HG02610 (cell line): ENCODE measurements at regions not wholly inside any gene's neighbourhood (a gene's known extent, or its start where the extent isn't known, plus 50 kb on each side); places are given as distances from the start of the nearest gene placed in this dataset.
"Not testable (repeated sequence)": the region's sequence is repeated elsewhere in the genome, so short reads cannot be mapped to it uniquely, and the experiment has no call there.

Experiments
- ATAC-seq: cut with Tn5 transposase; IDR thresholded peaks from one replicate; pipeline ENCODE4 v1.9.1; 2021; ENCODE audit warnings: mild to moderate bottlenecking, moderate library complexity; ENCODE audit not compliant: unreplicated experiment

DNA sequence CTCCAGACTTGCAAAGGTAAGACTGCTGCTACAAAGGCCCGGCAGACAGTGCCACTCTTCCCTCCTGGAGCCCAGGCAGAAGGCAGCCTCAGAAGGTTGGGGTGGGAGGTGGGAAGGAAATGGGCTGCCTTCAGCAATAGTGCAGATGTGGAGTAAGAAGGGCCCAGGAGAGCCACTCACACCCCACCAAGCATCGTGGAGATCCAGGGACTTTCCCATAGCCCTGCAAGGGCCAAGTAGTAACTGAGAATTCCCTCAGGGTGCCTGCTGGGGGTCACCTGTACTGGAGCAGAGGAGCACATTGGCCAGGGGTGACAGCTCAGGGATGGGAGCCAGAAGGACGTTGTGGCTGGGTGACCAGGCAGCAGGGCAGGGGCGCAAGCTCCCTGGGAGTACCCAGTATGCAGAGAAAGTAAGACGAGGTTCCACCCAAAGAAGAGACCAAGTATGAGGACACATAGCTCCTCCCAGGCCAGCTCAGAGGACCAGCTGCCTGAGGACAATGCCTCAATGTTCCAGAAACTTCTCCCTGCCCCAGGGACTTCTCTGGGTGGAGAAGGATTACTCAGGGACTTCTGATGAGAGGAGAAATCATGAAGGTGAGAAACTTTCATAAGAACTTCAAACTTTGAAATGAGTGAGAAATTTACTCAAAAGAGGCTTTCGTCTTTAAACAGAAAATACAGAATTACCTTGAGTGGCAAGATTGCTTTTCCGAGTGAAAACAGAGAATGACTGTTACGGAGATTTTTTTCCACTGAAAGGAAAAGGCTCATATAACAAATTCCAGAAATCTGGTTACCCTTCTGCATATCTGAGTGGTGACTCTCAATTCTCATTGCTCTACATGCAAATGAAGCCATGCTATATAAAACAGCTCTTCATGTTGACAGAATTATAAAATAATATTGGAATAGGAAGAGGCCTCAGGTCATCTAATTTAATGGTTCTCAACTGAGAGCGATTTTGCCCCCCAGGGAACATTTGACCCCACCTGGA is 87.9 kb upstream of the TRIO start:
- no peak for ATAC-seq

DNA sequence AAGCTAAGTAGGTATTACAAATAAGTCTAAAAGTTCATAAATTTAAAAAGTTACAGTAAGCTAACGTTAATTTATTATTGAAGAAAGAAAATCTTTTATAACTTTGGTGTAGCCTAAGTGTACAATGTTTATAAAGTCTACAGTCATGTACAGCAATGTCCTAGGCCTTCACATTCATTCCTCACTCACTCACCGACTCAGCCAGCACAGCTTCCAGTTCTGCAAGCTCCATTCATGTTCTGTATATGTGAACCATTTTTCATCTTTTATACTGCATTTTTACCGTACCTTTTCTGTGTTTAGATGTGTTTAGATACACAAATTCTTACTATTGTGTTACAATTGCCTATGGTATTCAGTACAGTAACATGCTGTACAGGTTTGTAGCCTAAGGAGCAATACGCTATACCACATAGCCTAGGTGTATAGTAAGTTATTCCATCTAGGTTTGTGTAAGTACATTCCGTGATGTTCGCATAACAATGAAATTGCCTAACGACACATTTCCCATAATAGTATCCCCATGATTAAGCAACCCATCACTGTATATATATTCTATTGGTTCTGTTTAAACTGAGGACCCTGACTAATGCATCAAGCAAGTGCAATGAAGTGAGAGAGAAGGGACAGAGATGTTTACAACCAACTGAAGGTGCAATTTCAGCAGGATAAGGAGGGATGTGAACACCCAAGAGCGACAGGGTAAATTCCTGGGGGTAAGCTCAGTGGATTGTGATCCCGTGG is 88.9 kb upstream of the TRIO start:
- no peak for ATAC-seq

DNA sequence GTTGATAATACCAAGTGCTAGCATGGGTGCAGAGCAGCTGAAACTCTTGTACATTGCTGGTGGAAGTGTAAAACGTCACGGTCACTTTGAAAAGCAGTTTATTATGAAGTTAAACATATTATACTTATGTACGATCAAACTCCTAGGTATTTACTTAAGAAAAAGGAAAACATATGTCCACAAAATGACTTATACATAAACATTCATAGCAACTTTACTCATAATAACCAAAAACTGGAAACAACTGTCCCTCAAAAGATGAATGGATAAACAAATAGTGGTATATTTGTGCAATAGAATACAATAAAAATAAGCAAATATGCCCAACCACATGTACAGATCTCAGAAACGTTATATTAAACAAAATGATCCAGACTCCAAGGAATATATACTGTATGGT is 92.3 kb upstream of the TRIO start:
- ATAC-seq, result no peak

DNA sequence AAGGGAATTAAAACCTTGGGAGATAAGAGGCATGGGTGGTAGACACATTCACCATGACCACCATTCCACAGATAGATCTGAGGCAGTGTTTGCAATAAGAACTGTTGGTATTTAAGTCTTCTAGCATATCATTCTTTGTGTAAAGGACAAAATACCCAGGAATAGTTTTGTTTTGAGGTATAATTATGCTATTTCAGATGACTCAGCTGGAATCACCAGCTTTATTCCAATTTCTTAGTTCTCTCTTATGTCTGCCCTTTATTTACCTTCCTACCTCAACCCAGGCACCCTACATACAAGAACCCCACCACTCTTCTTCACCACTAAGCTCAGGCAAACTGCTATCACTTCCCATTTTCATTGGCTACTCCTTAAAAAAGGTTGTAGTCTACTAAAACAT is 94.7 kb upstream of the TRIO start:
- no peak for ATAC-seq

DNA sequence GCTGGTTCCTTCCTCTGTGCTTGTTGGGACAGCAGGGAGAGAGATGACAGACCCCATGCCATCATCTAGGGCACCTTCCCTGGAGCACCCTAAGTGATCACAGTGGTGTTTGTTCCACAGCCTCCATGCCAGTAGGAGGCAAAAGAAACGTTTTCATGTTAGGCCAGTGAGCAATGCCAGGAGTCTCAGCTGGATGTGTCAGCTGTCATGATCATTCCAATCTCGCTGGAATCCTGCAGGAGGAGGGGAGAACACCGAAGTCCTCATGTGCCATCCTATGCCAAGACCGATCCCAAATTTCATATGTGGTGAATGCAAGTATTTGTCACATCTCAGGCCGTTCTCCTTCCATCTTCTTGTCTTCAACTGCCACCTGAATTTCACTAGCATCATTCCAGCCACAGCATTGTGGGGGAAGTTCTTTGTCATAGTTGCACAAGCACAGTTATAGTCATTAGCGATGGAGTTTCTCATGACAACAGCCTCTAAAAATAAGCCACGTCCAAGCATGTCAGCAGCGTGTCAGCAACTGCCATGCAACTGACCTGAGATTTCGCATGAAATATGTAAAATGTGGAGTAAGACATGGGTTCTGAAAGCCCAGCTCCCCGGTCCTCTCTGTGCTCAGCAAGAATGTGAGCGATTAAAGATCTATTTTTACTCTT is 97.2 kb upstream of the DNAH5 start:
- ATAC-seq, result no peak

DNA sequence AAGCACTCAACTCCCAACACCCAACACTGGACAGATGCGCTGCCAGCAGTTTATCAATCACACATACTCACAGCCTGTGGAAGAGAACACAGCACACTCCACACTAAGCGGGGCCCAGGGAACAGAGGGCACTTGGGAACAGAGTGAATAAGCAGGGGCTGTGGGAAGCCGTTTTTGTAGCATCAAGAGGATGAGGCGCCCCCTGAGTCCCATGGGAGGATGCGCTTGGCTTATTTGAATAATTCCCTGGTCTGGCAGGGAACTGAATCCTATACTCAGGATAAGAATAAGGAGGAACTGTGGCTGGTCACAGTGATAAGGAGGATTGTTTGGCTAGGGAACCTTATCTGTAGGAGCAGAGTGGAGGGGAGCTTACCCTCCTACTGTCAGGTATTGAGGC is 96.1 kb upstream of the DNAH5 start:
- no peak for ATAC-seq

DNA sequence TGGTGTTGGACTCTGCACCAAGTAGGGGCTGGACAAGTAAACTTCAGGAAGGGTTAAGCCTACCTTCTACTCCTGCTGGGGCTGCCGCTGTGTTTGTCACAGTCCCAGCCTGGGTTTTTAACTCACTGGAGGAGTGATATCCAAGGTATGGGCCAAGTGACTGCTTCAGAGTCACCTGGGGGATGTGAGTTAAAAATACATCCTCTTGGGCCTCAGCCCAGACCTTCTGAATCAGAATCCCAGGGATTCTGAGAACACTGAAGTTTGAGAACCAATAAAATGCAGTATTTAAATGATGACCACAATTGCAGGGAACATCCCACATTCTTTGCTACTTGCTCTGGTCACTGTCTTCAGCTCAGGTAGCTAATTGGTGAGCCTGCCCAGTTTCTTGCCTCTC is 95.1 kb upstream of the DNAH5 start:
- no peak for ATAC-seq

DNA sequence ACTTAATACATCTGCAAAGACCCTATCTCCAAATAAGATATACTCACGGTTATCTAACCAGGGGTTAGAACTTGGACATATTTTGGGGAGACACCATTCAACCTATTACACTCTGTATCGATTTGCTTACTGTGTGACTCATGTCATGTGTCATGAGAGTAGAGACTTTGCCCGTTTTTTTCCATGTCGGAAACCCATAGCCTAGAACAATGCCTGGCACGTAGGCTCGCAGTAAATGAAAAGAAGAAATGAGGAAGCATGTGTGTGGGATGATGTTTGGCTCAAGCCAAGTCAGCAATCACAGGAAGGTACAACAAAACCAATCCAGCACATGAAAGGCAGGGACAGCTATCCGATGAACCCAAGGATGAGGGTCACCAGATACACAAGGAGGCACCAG is 94.6 kb upstream of the DNAH5 start:
- ATAC-seq, result no peak

DNA sequence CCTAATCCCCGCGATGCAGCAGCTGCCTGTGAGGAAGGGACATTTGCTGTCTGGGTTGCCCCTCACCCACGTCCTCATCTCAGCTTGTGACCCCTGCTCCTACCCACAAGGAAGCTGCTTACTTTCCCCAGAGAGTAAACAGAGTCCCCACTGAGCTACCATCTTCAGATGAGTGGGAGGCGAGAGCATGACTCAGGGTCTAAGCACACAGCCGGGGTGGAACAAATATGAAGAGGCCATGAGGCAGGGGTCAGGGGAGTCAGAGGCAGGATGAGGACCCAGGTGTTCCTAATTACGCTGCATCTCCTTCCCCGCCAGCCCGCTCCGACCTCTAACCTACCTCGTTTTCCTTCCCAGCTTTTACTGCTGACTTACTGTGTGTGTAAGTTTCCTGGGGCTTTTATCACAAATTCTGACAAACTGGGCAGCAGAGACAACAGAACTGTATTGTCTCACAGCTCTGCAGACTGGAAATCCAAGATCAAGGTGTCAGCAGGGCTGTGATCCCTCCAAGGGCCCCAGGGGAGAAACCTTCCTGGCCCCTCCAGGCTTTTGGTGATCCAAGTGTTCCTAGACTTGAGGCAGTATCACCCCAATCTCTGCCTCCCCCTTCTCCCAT is 94.0 kb upstream of the DNAH5 start:
- ATAC-seq, result no peak

DNA sequence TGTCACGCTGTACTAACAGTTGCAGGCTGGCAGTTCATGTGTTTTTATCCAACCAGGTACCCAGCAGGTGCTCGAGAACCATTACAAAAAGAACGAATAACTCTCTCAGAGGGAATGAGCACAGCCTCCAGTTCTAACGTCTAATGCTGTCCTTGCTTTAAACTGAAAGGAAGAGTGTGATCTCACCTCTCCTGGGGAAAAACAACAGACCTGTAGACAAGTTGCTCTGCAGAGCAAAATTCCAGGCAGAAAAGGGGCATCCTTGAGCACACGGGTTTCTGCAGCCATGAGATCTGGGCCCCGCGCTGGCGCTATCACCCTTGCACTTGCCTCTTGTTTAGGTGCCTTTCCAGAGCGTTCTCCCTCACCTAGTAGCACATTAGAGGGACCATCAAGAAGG is 92.5 kb upstream of the DNAH5 start:
- no peak for ATAC-seq

DNA sequence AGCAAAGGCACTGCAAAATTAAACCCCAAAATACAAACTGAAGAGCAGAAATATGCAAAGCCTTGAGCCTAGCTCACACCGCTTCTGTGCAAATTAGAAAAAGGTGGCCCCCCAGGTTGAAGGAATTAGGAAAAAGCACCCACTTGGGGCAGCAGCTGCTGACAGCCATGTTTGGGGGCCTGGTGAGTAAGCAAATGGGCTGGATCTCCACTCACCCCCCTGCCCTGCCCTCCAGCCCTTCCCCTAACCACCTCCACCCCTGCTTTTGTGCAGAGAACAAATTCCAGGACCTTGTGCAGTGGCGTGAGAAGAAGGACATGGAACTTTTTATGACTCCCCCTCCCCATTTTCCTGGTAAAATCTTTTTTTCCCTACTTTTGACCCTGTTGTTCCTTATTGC is 92.0 kb upstream of the DNAH5 start:
- ATAC-seq, result no peak

DNA sequence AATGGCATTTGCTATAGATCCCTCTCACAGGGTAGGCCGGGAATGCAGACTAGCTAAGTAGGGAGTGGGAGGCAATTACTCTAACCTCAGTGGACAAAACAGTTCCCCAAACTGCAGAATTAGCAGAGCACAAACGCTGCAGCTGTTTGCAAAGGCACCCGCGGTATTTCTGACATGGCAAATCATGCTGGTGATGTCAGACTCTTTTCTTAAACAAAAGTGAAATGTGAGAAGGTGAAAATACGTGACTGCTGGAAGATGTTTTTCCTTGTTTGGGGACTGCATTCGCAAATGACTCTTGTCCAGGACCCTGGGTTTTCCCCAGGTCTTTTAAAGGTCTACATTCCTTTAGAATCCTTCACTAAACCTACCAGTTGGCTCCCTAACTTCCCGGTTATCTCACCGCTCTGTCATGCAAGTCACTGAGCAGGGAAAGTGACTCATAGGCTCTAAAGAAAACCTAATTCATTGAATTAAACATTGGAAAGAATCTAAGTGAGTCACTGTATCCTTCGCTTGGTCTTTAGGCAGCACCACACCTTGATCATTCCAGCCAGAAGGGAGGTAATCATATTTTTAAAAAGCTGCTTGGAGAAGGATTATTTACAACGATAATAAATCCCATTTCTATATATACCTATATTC is 91.5 kb upstream of the DNAH5 start:
- ATAC-seq, result no peak

DNA sequence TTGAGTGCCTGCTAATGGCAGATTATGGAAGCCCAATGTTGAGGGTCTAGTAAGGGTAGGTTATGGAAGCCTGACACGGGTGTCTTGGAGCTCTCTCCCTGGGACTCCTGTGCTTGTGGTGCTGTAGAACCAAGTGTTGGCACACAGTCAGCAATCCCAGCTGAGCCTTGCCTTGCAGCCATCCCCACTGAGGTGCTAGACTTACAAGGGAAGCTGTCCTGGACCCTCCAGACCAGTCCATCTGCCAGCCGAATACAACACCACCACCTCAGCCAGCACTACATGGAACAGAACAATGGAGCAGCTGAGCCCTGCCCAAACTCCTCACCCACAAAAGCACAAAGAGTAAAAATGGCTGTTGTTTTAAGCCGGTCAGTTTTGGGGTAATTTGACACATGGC is 90.5 kb upstream of the DNAH5 start:
- no peak for ATAC-seq

DNA sequence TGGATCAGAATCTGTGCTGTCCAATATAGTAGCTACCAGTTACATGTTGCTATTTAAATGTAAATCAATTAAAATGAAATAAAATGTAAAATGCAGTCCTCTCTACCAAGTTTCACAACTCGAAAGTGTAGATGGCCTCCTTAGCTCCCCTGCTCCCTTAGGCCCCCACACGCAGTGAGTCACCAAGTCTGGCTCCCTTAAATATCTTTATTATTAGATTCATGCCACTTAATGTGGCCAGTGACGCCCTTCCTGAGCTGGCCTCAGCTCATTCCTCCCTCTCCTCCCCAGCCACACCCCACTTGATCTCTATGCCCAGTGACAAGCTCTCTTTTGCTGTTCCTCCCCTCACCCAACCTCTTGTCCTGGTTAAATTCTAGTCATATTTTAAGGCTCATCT is 88.4 kb upstream of the DNAH5 start:
- ATAC-seq, result no peak

DNA sequence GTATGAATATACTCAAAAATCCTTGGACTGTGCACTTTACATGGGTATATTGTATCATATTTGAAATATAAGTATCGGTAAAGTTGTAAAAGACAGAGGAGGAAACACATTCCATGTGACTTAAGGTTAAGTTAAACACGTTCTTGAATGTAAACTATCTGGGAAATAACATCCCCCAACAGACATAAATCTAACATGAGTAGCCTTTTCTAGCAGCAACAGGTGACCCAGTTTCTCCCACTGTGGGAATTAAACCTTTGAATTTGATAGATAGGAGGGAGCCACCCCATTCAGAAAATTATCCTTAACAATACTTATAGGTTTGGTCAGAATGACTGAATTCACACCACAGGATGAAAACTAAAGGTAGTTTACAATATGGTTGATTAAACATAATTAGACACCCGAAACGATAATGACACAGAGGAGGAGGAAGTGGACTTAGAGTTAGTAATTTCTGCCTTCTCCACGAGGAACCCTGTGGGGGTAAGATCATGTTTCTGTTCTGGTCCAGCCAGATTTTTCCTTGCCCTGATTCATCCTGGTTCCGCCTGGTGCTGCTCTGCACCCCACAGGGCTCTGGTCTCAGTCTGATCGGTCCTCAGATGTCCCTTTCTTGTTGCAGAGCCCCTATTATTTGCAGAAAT is 84.6 kb upstream of the DNAH5 start:
- no peak for ATAC-seq

DNA sequence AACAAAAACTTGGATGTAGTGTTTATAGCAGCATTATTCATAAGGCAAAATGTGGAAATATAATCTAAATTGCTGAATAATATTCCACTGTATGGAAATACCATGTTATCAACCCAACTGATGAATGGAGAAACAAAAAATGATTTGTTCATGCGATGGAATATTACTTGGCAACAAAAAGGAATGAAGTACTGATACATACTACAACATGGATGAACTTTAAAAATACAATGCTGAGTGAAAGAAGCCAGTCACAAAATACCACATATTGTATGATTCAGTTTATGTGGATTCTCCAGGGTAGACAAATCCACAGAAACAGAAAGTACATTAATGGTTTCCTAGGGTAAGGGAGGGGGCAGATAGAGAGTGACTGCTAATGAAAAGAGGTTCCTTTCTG is 83.7 kb upstream of the DNAH5 start:
- ATAC-seq, result no peak

DNA sequence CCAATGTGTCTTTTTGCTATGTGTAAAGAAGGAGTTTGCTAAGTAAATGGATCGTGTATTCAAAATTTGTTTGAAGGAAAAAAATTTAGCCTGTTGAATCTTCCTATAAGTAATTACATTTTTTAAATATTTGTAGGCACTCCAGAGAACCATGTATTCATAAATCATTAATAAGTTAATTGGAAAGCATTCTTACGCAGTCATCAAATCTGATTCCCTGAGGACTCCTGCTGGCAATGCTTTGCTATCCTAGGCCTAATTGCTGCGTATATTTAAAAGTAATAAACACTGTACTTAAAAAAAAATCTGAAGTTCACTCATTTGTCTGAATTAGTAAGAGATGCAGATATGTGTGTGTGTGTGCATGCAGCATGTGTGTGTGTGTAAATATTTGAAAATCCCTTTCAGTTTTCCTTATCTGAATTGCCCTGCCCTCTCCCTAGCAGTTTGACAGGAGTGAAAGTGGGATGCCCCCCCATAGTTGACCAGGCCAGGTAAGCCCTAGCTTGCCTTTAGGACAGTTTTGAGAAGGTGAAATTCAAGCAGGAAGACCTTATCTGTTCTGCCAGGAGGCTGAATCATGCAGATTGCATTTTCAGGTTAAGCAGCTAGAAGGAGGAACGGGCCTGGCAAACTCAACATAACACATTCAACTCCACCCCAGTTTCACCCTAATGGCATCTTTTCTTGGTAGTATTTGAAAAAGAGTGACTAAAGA is 81.2 kb upstream of the DNAH5 start:
- no peak for ATAC-seq

DNA sequence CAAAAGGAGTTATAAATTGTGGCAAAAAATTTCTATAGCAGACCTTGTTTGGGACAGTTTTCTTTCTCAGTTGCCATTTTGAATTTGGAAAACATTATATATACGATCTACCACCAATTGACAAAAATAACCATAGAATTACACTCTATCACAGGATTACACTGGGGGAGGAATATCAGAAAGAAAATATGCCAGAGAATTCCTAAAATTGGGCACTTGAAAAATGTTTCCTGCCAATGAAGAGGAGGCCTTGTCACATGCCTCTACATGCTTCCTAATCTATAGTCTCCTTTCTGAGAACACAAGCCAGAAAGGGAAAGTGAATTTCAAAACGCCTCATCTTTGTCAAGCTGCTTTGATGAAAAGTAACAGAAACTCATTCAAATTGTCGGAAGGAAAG is 78.5 kb upstream of the DNAH5 start:
- no peak for ATAC-seq

DNA sequence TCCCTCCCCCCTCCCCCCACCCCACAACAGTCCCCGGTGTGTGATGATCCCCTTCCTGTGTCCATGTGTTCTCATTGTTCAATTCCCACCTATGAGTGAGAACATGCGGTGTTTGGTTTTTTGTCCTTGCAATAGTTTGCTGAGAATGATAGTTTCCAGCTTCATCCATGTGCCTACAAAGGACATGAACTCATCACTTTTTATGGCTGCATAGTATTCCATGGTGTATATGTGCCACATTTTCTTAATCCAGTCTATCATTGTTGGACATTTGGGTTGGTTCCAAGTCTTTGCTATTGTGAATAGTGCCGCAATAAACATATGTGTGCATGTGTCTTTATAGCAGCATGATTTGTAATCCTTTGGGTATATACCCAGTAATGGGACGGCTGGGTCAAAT is 76.5 kb upstream of the DNAH5 start:
- ATAC-seq, result not testable (repeated sequence)
